CD4-positive, alpha-beta T cell treated with Interferon alpha-2 for 1 hour (primary cell): ENCODE measurements at regions not wholly inside any gene's neighbourhood (a gene's known extent, or its start where the extent isn't known, plus 50 kb on each side); places are given as distances from the start of the nearest gene placed in this dataset.

ENCODE experiments used
- DNase-seq, 2 donors: peaks; one replicate each; pipeline ENCODE4 v3.0.0-alpha.2; 2020 to 2022

DNA sequence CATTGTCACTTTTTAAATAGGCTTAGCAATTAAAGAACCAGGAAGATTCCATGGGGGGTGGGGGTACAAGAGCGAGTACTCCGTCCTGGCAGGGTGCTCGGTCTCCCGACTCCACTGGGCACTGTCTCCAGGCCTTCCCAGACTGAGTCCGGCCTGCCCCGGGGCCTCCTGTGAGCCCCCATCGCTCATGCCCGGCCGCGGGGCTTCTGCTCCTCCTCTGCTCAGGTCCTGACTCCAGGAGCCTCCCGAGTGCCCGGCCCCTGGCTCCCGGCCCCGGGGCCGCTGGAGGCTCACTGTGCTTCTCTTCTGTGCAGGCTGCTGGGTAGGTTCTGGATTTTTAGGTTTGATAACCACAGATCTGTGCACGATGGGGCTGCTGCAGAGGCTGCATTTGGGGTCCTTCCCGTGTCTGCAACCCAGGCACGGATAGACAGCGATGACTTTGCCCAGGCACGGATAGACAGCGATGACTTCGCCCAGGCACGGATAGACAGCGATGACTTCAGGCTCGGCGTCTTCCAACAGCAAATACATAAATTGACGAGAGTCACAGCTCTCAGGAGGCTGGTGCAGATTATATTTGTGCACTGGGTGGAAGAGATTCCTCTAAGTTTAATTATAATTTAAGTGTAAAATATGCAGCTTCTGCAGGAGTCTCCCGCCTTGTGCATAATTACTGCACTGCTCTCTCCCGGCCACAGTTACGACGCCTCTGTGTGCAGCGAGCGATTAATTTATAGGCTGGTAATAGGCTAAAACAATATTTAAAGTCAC is 74.8 kb upstream of the RXRA start:
- no peak for DNase-seq

DNA sequence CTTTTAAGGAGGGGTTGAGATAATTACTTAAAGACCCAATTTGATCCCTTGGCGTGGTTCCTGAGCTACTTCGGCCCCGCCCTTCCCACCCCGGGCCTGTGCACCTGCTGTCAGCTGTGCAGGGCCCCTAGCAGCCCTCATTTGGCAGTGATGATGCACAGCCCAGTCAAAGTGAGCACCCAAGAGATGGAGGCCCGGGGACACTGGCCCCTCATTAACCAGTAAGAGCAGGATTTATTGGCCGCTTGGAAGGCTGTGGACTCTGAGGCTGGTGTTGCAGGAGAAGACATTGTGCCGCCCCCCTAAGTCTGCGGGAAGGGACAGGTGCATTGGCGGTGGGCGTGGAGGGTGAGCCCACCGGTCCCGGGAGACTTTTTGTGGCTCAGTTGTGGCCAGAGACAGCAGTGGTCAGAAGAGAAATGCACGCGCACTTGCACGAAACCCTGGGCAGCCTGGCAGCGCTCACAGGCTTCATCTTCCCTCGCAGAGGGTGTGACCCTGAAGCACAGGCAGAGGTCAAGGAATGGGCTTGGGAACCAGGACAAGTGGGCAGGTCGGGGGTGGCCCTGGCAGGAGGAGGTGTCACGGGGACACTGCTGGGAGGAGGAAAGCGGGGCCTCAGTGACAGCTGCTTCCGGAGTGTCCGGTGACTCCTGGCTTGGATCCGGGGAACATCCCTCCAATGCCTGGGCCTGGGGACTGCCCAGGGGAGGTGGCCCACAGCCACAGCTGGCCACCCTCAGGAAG is 74.0 kb upstream of the RXRA start:
- DNase-seq: no peak

DNA sequence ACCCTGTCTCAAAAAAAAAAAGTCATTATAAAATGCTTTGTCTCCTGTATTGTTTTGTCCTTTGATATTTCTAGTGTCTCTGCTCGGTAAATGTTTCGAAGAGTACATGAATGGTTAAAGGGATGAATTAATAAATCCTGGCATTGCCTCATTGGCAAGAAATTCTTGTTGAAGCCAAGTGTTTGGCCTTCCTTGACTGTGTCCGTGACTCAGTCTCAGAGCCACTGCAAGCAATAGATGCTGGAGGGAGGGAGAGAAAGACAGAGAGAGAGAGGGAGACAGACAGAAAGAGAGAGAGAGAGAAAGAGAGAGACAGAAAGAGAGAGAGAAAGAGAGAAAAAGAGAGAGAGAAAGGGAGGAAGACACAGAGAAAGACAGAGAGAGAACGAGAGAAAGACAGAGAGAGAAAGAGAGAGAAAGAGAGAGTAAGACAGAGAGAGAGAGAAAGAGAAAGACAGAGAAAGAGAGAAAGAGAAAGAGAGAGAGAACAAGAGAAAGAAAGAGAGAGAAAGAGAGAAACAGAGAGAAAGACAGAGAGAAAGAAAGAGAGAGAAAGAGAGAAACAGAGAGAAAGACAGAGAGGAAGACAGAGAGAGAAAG is 72.5 kb upstream of the RXRA start:
- DNase-seq: no peak

DNA sequence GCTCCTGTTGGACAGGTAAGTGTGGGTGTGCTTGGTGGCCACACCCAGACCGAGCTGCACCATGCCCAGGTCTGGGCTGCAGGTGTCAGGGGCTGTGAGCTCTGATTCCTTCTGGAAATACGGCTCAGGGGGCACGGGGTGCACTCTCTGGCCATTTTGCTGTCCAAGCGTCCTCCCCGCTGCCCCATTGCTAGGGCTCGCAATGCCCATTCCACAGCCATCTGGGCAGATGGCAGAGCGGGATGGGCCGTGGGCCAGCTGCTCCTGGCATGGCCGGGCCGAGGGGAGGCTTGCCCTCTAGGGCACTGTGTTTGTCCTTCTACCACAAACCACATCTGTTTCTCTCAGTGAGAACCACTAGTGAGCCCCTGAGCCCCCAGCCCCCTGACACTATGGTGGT is 67.9 kb upstream of the RXRA start:
- no peak for DNase-seq

DNA sequence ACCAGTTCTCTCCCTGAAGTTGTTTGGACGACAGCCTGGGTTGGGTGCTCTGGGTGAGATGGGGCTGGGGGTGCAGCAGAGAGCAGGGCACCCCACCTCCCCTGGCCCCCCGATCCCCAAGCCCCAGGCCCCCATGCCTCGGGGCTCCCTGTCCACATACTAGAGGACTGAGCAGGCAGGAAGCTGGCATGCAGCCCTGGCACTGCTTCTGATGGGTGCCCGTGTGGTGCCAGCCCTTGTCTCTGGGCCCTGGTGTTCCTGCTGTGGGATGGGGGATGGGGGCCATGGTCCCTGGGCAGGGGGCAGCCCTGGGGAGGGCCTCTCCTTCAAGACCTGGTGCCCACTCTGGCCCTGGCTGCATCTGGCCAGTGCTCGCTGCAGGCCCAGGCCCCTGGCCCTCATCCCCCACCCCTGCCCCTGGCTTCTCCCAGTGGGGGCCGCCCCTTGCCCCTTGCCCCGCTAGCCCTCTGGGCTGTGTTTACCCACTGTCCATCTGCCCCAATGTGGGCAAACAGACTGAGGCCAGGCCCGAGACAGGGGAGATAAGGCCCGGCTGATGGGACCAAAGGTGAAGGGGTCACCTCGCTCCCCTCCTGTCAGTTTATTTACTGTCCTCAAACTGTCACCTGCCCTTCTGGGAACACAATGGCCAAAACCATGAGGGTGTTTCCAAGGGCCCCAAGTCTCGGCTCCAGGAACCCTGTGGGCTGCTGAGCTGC is 67.3 kb upstream of the RXRA start:
- DNase-seq: no peak

DNA sequence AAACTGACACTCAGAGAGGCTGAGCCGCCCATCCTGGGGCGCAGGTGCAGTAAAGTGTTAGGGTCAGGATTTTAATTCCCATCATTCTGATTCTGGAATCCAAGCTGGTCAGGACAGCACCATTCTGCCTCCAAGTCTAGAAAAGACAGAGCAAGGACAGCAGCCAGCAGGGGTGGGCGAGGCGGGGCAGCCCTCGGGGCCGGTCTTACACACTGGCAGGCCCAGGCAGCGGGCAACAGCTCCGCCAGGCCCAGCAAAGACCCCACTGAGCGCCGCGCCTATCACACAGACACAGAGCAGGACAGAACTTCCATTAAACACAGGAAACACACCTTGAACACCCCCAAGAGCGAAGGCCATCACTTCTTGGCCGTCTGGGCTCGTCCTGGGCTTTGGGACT is 66.5 kb upstream of the RXRA start:
- DNase-seq: no peak

DNA sequence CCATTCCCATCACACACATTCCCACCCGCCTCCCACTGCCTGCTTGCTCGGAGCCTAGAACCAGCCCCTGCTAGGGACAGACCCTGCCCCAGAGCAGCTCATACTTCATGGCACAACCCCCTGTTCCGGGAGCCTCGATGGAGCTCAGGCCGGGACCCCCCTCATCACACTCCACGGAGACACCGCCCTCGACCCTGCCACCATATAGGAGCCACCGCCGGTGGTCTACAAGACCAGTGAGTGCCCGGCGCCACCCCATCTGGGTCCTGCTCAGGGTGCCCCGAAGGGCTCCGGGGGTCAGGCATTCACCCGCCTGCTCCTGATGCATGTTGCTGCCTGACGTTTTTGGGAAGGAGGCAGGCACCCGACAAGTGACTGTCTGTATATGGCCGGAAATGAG is 65.5 kb upstream of the RXRA start:
- DNase-seq: no peak

DNA sequence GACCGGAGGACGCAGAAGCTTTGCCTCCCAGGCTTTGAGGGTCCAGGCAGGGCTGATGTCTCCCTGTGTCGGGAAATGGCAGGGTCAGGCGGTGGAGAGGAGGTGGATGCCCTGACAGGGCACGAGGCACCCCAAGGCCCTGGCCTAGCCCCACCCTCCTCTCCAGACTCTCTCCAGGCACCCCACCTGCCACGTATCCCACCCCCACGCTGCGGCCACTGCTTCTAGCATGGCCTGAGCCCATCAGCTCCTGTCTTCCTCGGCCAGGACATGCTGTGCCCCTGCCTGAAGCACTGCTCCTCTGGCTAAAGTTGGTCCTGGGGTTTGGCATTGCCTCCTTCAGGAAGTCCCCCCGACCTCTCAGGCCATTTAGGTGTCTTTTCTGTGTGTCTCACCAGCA is 64.2 kb upstream of the RXRA start:
- DNase-seq: no peak

DNA sequence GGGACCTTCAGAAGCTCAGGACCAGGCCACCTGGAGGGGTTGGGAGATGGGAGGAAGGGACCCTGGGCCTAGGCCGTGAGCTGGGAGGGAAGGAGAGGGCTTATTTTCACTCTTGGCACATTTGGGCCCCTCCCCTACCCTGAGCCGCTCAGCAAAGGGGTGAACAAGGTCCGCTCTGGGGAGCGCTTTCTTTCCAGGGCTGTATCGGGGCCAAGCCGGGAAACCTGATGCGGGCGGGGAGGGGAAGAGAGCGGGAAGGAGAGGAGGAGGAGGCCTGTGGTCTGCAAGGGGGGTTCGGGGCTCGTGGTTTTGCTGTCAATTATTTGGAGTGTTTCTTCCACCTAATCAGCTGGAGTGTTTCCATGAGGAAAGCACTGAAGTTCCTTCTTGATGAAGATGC is 62.7 kb upstream of the RXRA start:
- no peak for DNase-seq

DNA sequence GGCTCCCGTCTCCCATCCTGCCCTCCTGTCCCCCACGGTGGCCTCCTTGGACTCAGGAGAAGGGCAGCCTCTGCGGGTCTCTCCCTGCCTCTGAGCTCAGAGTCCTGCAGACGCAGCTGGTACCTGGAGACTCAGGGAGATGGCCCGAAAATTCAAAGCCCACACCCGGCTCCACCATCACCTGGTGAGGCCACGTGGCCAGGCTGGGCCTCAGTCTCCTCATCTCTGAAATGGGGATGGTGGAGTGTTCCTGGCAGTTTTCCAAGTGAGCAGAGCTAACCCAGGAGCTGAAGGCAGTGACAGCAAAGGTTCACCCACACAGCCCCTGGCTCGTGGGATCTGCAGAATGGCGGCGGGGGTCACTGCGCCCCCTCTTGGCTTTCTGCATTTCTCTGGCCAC is 62.1 kb upstream of the RXRA start:
- no peak for DNase-seq

DNA sequence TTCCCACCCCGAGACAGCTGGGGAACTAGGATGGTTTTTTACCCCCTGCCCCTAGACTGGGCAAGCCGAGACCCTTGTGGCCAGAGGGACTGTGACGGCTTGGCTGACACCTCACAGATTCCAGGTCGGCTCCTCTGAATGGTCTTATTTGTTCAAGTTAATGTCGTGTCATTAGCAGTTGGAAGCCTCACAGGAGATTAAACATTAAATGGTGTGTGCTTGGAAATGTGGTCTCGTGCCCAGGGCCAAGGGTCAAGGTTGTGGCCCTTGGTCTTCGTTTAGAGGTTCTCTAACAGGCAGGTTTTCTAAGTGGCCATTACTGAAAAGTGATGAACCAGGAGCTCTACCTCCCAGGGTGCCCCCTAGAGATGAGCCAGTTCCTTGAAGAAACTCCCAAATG is 61.2 kb upstream of the RXRA start:
- DNase-seq: no peak

DNA sequence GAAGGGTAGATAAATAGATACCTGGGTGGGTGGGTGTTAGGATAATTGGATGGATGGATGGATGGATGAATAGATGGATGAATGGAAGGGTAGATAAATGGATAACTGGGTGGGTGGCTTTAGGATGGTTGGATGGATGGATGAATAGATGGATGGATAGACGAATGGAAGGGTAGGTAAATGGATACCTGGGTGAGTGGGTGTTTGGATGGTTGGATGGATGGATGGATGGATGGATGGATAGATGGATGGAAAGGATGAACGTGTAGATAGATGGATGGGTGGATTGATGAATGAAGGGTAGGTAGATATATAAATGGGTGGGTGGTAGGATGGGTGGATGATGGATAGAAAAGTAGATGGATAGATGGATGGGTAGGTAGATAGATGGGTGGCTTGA is 59.8 kb upstream of the RXRA start:
- DNase-seq: no peak

DNA sequence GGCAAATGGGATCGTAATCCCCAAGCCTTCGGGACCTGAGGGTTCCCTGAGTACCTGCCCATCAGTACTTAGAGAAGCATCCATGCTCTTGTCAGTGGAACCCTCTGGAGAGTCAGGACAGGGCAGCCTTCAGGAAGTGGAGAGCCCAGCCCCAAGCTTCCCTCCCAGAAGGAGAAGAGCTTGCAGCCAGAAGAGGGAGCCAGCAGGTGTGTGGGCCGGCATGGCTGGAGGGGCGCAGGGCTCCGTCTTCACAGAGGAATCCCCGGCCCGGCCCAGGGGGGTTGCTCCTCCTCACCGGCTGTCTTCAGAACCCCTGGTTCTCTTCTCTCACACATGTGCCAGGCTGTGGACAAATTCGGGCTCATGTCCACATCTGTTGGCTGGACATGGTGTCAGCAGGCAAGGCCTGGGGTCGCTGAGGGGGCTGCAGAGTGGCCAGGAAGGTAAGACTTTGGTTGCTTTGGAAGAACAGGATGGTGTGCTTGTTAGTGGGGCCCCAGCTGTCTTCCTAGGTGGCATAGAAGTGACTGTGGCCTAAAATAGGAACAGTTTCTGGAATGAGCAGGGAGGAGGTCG is 58.9 kb upstream of the RXRA start:
- no peak for DNase-seq

DNA sequence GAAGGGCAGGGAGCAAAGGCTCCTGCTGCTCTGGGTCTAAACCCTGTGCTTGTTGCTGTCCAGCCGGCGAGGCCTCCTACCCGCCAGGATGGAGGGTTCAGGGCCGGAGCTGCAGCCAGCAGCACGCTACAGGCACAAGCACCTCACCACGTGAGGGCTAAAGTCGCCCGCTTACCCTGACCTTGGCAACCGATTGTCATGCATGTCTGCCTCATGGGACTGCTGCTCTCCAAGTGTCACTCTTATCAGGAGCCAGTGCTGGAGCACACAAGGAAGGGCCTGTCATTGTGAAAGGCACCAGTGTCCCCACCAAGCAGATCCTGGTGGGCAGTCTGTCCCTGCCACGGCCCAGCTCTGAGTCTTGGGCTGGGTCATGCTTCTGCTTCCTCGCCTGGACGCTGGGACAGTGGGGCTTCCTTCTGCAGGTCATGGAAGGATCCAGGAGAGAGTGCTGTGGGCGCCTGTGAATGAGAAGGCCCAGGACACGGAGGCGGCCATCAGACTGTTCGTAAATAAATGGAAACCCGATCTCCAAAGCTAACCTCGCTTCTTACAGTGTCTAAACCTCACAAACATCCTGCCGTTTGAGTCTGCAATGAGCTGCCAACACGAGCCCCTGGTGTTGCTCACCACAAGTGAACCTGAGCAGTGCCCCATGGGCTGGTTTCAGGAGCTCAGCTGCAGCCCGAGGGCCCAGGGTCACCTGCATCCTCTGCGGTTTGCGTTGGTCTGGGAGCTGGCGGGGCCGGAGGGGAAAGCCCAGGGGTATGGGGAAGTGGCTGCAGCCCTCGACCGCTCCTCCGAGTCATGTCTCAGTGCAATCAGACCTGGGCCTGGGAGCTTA is 58.2 kb upstream of the RXRA start:
- peak in 1 of 2 donors; percentile 41 for DNase-seq

DNA sequence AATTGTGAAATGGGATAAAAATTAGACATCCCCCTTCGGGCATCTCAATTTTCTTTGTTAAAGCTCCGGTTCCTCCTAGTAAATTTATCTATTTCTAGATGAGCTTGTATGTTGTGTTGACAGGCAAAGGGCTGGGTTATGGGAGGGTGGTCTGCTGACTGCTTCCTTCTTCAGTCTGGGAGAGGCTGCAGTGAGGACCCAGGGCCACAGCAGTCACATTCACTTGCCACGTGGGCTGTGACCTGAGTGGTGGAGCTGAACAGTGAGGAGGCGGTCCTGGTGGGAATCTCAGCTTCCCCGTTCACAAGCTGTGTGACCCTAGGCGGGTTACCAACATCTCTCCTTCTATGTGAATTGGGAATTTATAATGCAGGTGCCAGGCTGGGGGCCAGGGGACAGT is 57.5 kb upstream of the RXRA start:
- DNase-seq: no peak

DNA sequence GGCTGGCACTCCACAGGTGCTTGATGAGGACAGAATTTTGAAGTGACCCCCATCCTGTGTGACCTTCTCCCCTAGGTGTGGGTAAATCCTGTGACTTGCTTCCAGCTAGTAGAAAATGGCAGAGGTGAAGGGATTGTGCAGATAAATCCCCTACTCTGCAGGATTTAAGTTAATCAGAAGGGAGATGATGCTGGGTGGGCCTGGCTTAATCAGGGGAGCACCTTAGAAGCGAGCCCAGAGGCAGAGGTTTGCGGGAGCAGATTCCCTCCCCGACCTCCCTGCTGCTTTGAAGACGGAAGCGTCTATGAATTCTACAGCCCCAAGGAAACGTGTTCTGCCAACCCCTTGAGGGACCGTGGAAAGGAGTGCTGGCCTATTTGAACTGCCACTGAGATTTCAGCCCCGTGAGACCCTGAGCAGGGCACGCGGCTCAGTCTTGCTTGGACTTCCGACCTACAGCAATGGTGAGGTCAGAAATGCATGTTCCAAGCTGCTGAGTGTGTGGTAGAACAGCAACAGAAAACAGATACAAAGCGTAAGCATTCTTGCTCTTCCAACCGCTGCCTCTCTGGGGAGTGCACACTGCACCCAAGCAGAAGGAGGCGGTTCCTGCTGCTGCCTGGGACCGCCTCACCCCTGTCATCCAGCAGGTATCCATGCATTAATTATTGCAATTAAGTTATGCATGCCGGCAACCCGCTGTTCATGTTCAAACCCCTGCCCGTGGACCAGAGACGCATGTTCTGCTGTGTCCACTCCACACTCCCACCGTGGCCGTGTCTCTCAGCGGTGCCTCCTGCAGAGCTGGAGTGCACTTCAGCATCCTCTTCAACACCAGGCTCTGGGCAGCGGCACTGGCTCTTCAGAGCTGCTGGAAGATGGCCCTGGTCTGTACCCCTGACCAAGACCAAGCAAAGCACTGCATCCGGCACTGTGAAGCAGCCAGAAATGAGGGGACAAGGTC is 54.6 kb upstream of the RXRA start:
- DNase-seq: no peak

DNA sequence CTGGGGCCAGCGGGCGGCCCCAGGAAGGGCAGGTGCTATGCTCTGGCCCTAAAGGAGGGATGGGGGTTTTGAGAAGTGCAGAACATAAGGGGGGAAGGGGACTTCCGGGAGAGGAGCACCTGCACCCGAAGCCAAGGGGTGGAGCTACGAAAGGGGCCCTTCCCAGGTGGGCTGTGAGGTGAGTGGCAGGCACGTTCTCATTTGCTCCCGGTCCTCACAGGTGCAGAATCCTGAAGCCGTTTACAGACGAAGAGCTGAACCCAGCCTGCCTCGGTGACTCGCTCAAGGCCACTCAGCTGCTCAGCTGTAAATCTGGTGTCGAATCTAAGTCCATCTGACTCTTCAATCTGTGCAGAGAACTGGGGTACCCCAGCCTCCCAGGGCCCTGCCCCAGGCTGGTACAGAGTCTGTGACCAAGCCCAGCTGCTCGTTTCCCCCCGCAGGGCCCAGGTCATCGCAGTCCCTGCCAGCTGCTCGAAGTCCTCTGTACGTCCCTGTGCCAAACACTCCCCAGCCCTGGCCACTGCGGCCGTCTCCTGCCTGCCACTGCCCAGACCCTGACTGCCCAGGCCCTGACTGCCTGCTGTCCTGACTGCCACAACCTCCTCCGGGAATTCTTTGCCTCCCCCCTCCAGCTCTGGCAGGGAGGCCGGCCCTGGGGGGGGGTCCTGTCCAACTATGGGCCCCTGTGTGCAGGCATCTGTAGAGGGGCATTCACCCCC is 53.8 kb upstream of the RXRA start:
- DNase-seq: no peak

DNA sequence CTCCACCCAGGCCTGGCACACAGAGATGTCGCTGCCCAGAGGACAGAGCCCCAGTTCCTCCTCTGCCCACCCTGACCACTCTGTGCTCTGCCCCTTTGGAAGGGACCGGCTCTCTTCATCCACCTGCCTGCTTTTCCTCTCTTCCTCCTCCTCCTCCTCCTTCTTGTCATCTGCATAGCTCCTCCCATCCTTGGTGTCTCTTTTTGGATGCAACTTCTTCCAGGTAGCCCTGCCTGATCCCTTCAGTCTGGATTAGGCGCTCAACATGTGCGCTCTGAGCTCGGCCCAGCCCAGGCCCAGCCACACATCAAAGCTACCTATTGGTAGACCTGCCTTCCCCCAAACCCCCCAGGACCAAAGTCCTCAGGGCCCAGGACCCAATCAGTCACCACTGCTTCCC is 52.6 kb upstream of the RXRA start:
- DNase-seq: no peak

DNA sequence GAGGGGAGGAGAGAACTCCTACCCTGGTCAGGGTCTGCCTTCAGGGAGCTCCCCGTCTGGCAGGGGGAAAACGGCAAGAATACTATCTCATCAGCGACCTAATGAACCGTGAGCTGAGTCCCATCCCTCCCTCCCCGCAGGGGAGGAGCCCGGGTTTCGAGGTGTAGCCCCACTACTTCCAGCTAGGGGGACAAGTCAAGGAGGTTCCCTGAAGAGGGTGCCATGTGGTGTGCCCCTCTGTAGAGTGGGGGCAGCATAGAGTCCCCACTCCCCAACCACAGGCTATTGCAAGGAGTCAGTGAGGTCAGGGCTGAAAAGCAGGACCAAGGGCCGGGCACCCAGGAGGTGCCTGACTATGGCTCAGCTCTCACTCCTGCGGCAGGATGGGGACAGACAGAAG is 50.9 kb upstream of the RXRA start:
- DNase-seq: no peak
